CD8-positive, alpha-beta memory T cell (primary cell): ENCODE measurements at regions not wholly inside any gene's neighbourhood (a gene's known extent, or its start where the extent isn't known, plus 50 kb on each side); places are given as distances from the start of the nearest gene placed in this dataset.

ENCODE experiments used
- CTCF ChIA-PET: fragments of 350-600 bp; sonication (Branson Sonifier 250); formaldehyde crosslinking; loops from one replicate; lab custom pipeline; 2021; ENCODE audit warnings: antibody characterized with exemption; lab: Charles Lee
- POLR2A ChIA-PET: fragments of 350-600 bp; sonication (Branson Sonifier 250); formaldehyde crosslinking; loops from one replicate; lab custom pipeline; 2021; ENCODE audit warnings: antibody characterized with exemption; lab: Charles Lee
- DNase-seq, 5 donors: peaks; one replicate each; pipeline versions ENCODE4 v3.0.0 to v3.0.0-alpha.2; 2020 to 2022; ENCODE audit warnings: mixed read lengths in 1 of 5
- H3K27ac ChIP-seq: one replicate; pipeline ENCODE4 v1.7.0; 2013; ENCODE audit warnings: low read depth, mild to moderate bottlenecking, low read length, moderate library complexity
- H3K27me3 ChIP-seq: 2 replicates; pipeline ENCODE4 v1.7.0; 2013; ENCODE audit warnings: low read length, mild to moderate bottlenecking; ENCODE audit not compliant: insufficient read depth, poor library complexity, severe bottlenecking
- H3K36me3 ChIP-seq: 2 replicates; pipeline ENCODE4 v1.7.0; 2013; ENCODE audit warnings: mild to moderate bottlenecking, low read length, moderate library complexity; ENCODE audit not compliant: insufficient read depth
- H3K4me1 ChIP-seq: 2 replicates; pipeline ENCODE4 v1.7.0; 2013; ENCODE audit warnings: mild to moderate bottlenecking, low read length, moderate library complexity; ENCODE audit not compliant: insufficient read depth
- H3K4me3 ChIP-seq: 2 replicates; pipeline ENCODE4 v1.7.0; 2013; ENCODE audit warnings: mild to moderate bottlenecking, low read length
- H3K9me3 ChIP-seq: 2 replicates; pipeline ENCODE4 v1.7.0; 2013; ENCODE audit warnings: mild to moderate bottlenecking, low read length
- H3K27ac Mint-ChIP-seq, 8 donors: one replicate each; pipeline ENCODE4 v1.8.0; 2020 to 2021; ENCODE audit warnings: mixed read lengths in 8 of 8, mild to moderate bottlenecking in 6 of 8, inconsistent platforms in 3 of 8, moderate library complexity in 3 of 8
- H3K27me3 Mint-ChIP-seq, 2 donors: one replicate each; pipeline ENCODE4 v1.8.0; 2020 to 2021; ENCODE audit warnings: mixed read lengths in 2 of 2, mild to moderate bottlenecking in 1 of 2, moderate library complexity in 1 of 2
- H3K36me3 Mint-ChIP-seq, 3 donors: one replicate each; pipeline ENCODE4 v1.8.0; 2020 to 2021; ENCODE audit warnings: mixed read lengths in 3 of 3, inconsistent platforms in 1 of 3, mild to moderate bottlenecking in 1 of 3
- H3K4me1 Mint-ChIP-seq, 3 donors: one replicate each; pipeline ENCODE4 v1.8.0; 2020 to 2021; ENCODE audit warnings: mixed read lengths in 3 of 3, inconsistent platforms in 1 of 3, mild to moderate bottlenecking in 1 of 3
- H3K4me3 Mint-ChIP-seq, 7 donors: one replicate each; pipeline ENCODE4 v1.8.0; 2020 to 2021; ENCODE audit warnings: mixed read lengths in 7 of 7, mild to moderate bottlenecking in 6 of 7, moderate library complexity in 4 of 7, inconsistent platforms in 2 of 7
- H3K9me3 Mint-ChIP-seq, 5 donors: one replicate each; pipeline ENCODE4 v1.8.0; 2020 to 2022; ENCODE audit warnings: mixed read lengths in 5 of 5, mild to moderate bottlenecking in 3 of 5, moderate library complexity in 2 of 5, inconsistent platforms in 1 of 5

- Mint-ChIP-seq H3K9me3 (peaks cover 0 to 5% (median 4%) of the 10 kb centered on the region in 5 donors), H3K36me3 (peaks cover 0 to 6% (median 0%) of the 10 kb centered on the region in 3 donors), H3K27ac (no peak overlapping the region), H3K4me3 (no peak overlapping the region), H3K4me1 (no peaks in the 10 kb centered on the region), H3K27me3 (peaks cover 0 to 1% of the 10 kb centered on the region in 2 donors)
- no peaks in the 10 kb centered on the region for H3K36me3 ChIP-seq
- no peaks in the 10 kb centered on the region for H3K27me3 ChIP-seq
- DNase-seq: no peak
- POLR2A ChIA-PET: no interaction called here
- H3K27ac ChIP-seq: no peak overlapping the region
- no peaks in the 10 kb centered on the region for H3K9me3 ChIP-seq
- no peak overlapping the region for H3K4me3 ChIP-seq
- no peaks in the 10 kb centered on the region for H3K4me1 ChIP-seq
- CTCF ChIA-PET: interaction anchor here (1.3 kb wide), 1 partner anchor 19 kb away, joined by 3 read pairs; no protein-coding TSS in a partner anchor
Measured at GRCh38 chr17:431494-431893, 78.9 kb upstream of the RPH3AL start.

- POLR2A ChIA-PET: no interaction called here
- Histone ChIP-seq H3K4me3 (no peak overlapping the region), H3K4me1 (no peaks in the 10 kb centered on the region), H3K27me3 (no peaks in the 10 kb centered on the region), H3K9me3 (no peaks in the 10 kb centered on the region), H3K27ac (no peak overlapping the region), H3K36me3 (no peaks in the 10 kb centered on the region)
- no peaks in the 10 kb centered on the region for H3K27me3 Mint-ChIP-seq
- no peak for DNase-seq
- CTCF ChIA-PET: interaction anchor here (1.2 kb wide), 1 partner anchor 17 kb away, joined by 3 read pairs; no protein-coding TSS in a partner anchor
- H3K4me1 Mint-ChIP-seq: no peaks in the 10 kb centered on the region
- H3K27ac Mint-ChIP-seq: no peak overlapping the region
- H3K4me3 Mint-ChIP-seq: no peak overlapping the region
- H3K9me3 Mint-ChIP-seq: peaks cover 0 to 4% (median 2%) of the 10 kb centered on the region in 5 donors
- H3K36me3 Mint-ChIP-seq: peaks cover 0 to 6% (median 0%) of the 10 kb centered on the region in 3 donors
Measured at GRCh38 chr17:429589-429988, 77.0 kb upstream of the RPH3AL start.

- Mint-ChIP-seq H3K9me3 (peaks cover 0 to 4% (median 2%) of the 10 kb centered on the region in 5 donors), H3K27me3 (no peaks in the 10 kb centered on the region), H3K4me1 (no peaks in the 10 kb centered on the region), H3K4me3 (no peak overlapping the region), H3K27ac (no peak overlapping the region), H3K36me3 (peaks cover 0 to 6% (median 0%) of the 10 kb centered on the region in 3 donors)
- H3K27ac ChIP-seq: no peak overlapping the region
- no peaks in the 10 kb centered on the region for H3K36me3 ChIP-seq
- no peaks in the 10 kb centered on the region for H3K27me3 ChIP-seq
- ChIA-PET POLR2A (no interaction called here), CTCF (interaction anchor here (0.7 to 1.6 kb wide), 2 partner anchors 13 to 16 kb away, joined by 3 read pairs; no protein-coding TSS in a partner anchor)
- H3K4me1 ChIP-seq: no peaks in the 10 kb centered on the region
- no peak for DNase-seq
- H3K4me3 ChIP-seq: no peak overlapping the region
- H3K9me3 ChIP-seq: no peaks in the 10 kb centered on the region
Measured at GRCh38 chr17:428414-428813, 75.8 kb upstream of the RPH3AL start.

- Mint-ChIP-seq H3K4me3 (no peak overlapping the region), H3K36me3 (peaks cover 0 to 6% (median 0%) of the 10 kb centered on the region in 3 donors), H3K27ac (no peak overlapping the region), H3K27me3 (no peaks in the 10 kb centered on the region), H3K4me1 (no peaks in the 10 kb centered on the region), H3K9me3 (peaks cover 0 to 4% (median 2%) of the 10 kb centered on the region in 5 donors)
- H3K27me3 ChIP-seq: no peaks in the 10 kb centered on the region
- POLR2A ChIA-PET: no interaction called here
- no peaks in the 10 kb centered on the region for H3K4me1 ChIP-seq
- no peaks in the 10 kb centered on the region for H3K36me3 ChIP-seq
- CTCF ChIA-PET: interaction anchor here (0.7 to 1.6 kb wide), 2 partner anchors 12 to 16 kb away, joined by 3 read pairs; no protein-coding TSS in a partner anchor
- no peak overlapping the region for H3K4me3 ChIP-seq
- H3K9me3 ChIP-seq: no peaks in the 10 kb centered on the region
- DNase-seq: no peak
- H3K27ac ChIP-seq: no peak overlapping the region
Measured at GRCh38 chr17:427891-428290, 75.3 kb upstream of the RPH3AL start.

- Mint-ChIP-seq H3K4me1 (no peaks in the 10 kb centered on the region), H3K27me3 (no peaks in the 10 kb centered on the region), H3K4me3 (no peak overlapping the region), H3K27ac (no peak overlapping the region), H3K9me3 (peaks cover 0 to 4% (median 2%) of the 10 kb centered on the region in 5 donors), H3K36me3 (peaks cover 0 to 6% (median 0%) of the 10 kb centered on the region in 3 donors)
- H3K4me3 ChIP-seq: no peak overlapping the region
- DNase-seq: no peak
- ChIA-PET CTCF (interaction anchor here (1.6 kb wide), 1 partner anchor 11 kb away, joined by 3 read pairs; no protein-coding TSS in a partner anchor), POLR2A (no interaction called here)
- no peaks in the 10 kb centered on the region for H3K9me3 ChIP-seq
- H3K27me3 ChIP-seq: no peaks in the 10 kb centered on the region
- H3K27ac ChIP-seq: no peak overlapping the region
- no peaks in the 10 kb centered on the region for H3K36me3 ChIP-seq
- H3K4me1 ChIP-seq: no peaks in the 10 kb centered on the region
Measured at GRCh38 chr17:427327-427726, 74.7 kb upstream of the RPH3AL start.

- H3K9me3 Mint-ChIP-seq: no peaks in the 10 kb centered on the region
- no peak overlapping the region for H3K4me3 Mint-ChIP-seq
- peaks cover 0 to 1% of the 10 kb centered on the region in 2 donors for H3K27me3 Mint-ChIP-seq
- H3K36me3 Mint-ChIP-seq: no peaks in the 10 kb centered on the region
- H3K27ac Mint-ChIP-seq: no peak overlapping the region
- H3K4me3 ChIP-seq: no peak overlapping the region
- peaks cover 30 to 36% (median 36%) of the 10 kb centered on the region in 3 donors for H3K4me1 Mint-ChIP-seq
- POLR2A ChIA-PET: no interaction called here
- no peak for DNase-seq
- CTCF ChIA-PET: interaction anchor here (3.9 kb wide), 1 partner anchor 10 kb away, joined by 22 read pairs; no protein-coding TSS in a partner anchor
- no peaks in the 10 kb centered on the region for H3K36me3 ChIP-seq
- peaks cover 40% of the 10 kb centered on the region for H3K4me1 ChIP-seq
- no peaks in the 10 kb centered on the region for H3K9me3 ChIP-seq
- no peaks in the 10 kb centered on the region for H3K27me3 ChIP-seq
- no peak overlapping the region for H3K27ac ChIP-seq
Measured at GRCh38 chr17:422196-422930, 69.8 kb upstream of the RPH3AL start.

- peaks cover 41 to 53% (median 51%) of the 10 kb centered on the region in 3 donors for H3K4me1 Mint-ChIP-seq
- peaks cover 57% of the 10 kb centered on the region for H3K4me1 ChIP-seq
Measured at GRCh38 chr17:420479-421175, 68.0 kb upstream of the RPH3AL start.

More at GRCh38 chr17:420479-421175, 68.0 kb upstream of the RPH3AL start:
- H3K27me3 ChIP-seq: no peaks in the 10 kb centered on the region
- CTCF ChIA-PET: interaction anchor here (3.9 kb wide), 1 partner anchor 9 kb away, joined by 22 read pairs; no protein-coding TSS in a partner anchor
- H3K36me3 ChIP-seq: no peaks in the 10 kb centered on the region
- Mint-ChIP-seq H3K36me3 (no peaks in the 10 kb centered on the region), H3K9me3 (no peaks in the 10 kb centered on the region), H3K4me3 (peak overlapping the region in 1 of 7 donors; percentile 75), H3K27ac (peak overlapping the region in 3 of 8 donors; percentile 40 to 81 (median 53)), H3K27me3 (peaks cover 0 to 1% of the 10 kb centered on the region in 2 donors)
- H3K27ac ChIP-seq: no peak overlapping the region
- DNase-seq: no peak
- H3K9me3 ChIP-seq: no peaks in the 10 kb centered on the region
- H3K4me3 ChIP-seq: no peak overlapping the region
- POLR2A ChIA-PET: no interaction called here
